AG09309 (cell line): ENCODE measurements at regions not wholly inside any gene's neighbourhood (a gene's known extent, or its start where the extent isn't known, plus 50 kb on each side); places are given as distances from the start of the nearest gene placed in this dataset.

Experiments
- DNase-seq: peaks from one replicate; pipeline ENCODE4 v3.0.0-alpha.2; 2010; ENCODE audit warnings: low read depth
- H3K4me3 ChIP-seq: 2 replicates; pipeline ENCODE4 v1.5.1; 2011; ENCODE audit warnings: mild to moderate bottlenecking, low read depth, low read length, moderate library complexity; ENCODE audit not compliant: control insufficient read depth
- TF ChIP-seq, protein P1 (sequence below): IDR thresholded peaks from 2 replicates; pipeline ENCODE4 v1.5.1; 2011; ENCODE audit warnings: mild to moderate bottlenecking, low read depth, low read length, inconsistent platforms; ENCODE audit not compliant: insufficient read depth, control insufficient read depth; ENCODE audit errors: missing control alignments

DNA sequence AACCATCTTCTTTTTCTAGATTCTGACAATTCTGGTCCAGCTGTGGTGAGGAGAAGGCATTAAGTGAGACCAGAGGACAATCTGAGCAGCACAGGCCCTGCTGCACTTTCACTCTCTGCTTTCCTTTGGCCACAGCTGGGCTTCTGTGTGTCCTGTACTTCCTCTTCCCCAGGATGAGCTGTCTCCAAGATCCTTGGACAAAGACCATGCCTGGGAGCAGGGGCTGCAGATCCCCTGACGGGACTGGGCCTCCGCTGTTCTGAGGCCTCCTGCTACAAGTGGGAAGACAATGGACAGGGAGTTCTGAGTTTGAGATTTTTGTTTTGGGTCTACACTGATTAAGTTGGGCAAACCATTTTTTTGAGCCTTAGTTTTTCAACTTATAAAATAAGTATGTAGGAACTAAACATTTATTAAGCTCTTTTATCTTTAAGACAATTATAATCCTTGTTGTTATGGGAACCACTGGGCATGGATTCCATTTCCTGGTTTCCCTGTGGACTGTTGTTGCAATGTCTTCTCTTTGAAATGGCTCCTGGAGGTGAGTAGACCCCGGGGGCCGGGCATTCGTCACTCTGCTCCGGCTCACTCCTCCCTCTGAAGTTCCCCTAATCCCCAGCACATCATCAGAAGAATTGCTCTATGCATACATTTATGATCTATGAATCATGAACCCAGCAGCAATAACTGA is 266.6 kb downstream of the ACTR3 start:
- H3K4me3 ChIP-seq: no peak overlapping the region
- DNase-seq: no peak

DNA sequence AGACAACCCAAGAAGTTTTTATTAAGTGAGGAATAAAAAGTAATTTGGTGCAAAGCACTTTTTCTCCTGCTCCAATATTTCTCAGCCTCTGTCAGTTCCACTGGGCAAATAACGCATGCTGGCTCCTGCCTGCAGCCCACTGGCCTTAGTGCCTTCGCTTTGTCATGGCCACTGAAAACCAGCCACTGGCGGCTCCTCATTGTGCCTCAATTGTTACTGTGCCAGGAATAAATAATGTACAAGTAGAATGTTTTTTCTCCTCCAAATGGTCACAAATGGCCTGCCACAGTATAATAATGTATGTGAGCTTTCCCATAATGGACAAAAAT is 267.1 kb downstream of the ACTR3 start:
- no peak for DNase-seq
- TF ChIP-seq, protein P1, sequence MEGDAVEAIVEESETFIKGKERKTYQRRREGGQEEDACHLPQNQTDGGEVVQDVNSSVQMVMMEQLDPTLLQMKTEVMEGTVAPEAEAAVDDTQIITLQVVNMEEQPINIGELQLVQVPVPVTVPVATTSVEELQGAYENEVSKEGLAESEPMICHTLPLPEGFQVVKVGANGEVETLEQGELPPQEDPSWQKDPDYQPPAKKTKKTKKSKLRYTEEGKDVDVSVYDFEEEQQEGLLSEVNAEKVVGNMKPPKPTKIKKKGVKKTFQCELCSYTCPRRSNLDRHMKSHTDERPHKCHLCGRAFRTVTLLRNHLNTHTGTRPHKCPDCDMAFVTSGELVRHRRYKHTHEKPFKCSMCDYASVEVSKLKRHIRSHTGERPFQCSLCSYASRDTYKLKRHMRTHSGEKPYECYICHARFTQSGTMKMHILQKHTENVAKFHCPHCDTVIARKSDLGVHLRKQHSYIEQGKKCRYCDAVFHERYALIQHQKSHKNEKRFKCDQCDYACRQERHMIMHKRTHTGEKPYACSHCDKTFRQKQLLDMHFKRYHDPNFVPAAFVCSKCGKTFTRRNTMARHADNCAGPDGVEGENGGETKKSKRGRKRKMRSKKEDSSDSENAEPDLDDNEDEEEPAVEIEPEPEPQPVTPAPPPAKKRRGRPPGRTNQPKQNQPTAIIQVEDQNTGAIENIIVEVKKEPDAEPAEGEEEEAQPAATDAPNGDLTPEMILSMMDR: no peak
- no peak overlapping the region for H3K4me3 ChIP-seq

More for the DNA sequence above, 266.6 kb downstream of the ACTR3 start:
- TF ChIP-seq, protein P1: no peak

DNA sequence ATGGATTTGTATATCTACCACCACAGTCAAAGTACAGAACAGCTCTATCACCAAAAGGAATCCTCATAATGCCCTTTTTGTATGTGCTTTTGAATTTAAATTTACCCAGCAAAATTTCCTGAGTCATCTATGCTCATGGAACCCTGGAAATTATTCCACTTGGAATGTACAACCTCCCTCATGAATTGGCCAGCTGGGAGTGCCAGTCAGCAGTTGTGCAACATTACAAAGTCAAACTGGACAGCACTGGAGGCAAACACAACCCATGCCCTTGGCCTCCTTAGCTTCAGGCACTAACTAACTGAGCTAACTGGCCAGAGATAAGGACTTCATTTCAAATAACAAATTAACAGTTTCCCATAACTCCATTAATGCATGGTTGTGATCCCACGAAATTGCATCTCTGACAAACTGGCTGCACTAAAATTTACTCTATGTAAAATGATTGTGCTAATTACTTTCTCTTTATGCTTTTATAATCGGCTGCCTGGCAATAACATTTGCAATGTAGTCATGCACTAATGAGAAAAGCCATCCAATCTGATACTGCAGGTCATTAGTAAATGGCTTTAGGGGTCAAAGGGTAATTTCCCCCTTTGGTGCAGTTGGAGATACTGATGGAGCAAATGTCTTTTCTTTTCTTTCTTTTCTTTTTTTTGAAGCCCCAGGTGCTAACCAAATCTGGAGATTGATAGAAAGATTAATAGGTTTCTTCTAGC is 270.5 kb downstream of the ACTR3 start:
- no peak for DNase-seq
- TF ChIP-seq, protein P1: no peak
- no peak overlapping the region for H3K4me3 ChIP-seq

DNA sequence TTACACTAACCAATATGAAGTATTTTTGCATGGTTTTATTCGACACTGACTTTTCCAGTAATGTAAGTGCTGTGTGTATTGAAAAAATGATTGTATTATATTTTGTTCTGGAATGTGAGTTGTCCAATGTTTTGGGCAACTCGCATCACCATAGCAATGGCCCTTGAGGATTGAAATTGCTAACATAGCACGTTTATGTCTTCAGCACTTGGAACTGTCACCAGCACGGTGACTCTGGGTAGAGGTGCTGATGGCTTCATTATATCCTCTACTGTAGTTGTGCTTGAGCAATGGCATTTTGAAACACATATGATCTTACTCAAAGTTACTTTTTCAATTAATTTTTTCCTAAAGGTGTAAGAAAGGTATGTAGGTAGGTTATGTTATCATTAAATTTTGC is 271.5 kb downstream of the ACTR3 start:
- no peak overlapping the region for H3K4me3 ChIP-seq
- TF ChIP-seq, protein P1: no peak

DNA sequence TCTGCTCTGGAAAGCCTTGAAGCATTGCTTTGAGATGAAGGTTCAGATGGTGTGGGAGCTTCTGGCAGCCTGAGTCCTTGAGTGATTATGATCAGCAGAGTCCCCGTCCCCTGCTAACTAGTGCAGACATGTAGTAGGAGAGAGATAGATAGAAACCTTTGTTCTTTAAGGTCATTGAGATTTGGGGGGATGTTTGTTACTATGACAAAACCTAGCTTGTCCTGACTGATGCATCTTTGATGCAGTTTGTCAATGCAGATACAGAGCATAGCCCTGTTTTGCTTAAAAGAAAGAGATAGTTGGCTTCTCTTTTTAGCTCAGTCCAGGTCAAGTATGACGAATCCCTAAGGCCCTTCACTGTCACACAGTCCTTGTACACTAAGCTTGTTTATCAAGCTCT is 274.6 kb upstream of the DPP10 start:
- DNase-seq: no peak
- no peak overlapping the region for H3K4me3 ChIP-seq
- TF ChIP-seq, protein P1: no peak

More for the DNA sequence above, 271.5 kb downstream of the ACTR3 start:
- no peak for DNase-seq

DNA sequence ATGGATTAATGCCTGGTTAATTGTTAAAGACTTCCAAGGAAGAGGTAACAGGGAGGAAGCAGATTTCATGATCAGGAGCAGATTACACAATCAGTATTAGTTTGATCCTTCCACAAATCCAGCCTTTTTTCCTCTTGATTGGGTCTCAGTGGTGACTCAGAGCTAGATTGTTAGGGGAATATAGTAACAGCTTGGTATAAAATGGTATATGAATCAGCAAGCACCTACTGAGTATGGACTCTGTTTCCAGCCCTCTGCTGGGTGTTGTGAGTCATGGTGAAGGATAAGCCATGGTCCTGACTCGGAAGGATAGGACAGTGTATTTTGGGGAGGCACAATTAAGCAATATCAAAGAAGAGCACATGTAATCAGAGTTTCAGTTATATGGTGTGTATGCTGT is 272.4 kb upstream of the DPP10 start:
- no peak for DNase-seq
- TF ChIP-seq, protein P1: no peak
- no peak overlapping the region for H3K4me3 ChIP-seq

DNA sequence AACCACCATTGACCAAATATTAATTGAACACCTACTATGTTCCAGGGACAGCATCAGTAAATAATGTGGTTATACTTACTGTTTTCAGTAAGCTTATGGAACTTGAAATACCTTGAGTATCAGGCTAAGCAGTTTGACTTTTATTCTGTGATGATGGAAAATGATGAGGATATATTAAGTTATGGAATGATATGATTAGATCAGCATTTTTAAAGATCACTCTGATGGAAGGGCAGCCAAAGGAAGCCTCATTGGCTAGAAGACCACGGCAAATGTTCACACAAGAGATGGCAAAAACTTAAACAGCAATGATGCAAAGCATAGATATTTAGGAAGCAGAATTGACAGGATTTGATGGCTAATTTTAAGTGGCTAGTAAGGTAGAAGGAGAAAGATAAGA is 266.9 kb upstream of the DPP10 start:
- DNase-seq: no peak
- TF ChIP-seq, protein P1: no peak
- H3K4me3 ChIP-seq: no peak overlapping the region
